HG02870 (cell line): ENCODE measurements at regions not wholly inside any gene's neighbourhood (a gene's known extent, or its start where the extent isn't known, plus 50 kb on each side); places are given as distances from the start of the nearest gene placed in this dataset.
"Not testable (repeated sequence)": the region's sequence is repeated elsewhere in the genome, so short reads cannot be mapped to it uniquely, and the experiment has no call there.

ENCODE experiments used
- ATAC-seq: cut with Tn5 transposase; IDR thresholded peaks from one replicate; pipeline ENCODE4 v1.9.1; 2021; ENCODE audit warnings: mild to moderate bottlenecking, moderate library complexity; ENCODE audit not compliant: unreplicated experiment

- ATAC-seq: no peak
Observed at GRCh38 chrX:40883021-40883619, 147.8 kb upstream of the MED14 start.

DNA sequence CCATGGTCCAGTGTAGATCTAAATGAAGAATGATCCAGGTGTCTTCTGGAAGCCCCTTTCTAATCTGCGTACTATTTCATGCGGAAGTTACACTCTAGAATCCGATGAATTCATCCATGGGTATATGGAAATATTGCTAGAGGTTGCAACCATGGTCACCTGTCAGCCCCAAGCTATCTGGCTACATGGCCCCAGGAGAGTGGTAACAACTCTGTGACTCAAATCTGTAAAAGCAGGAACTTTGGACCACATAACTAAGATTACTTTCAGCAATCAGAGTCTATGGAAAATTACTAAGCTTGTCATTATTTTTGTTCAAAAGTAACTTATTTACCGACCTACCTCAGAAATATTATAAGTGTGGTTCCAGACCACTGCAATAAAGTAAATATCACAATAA lies 150.6 kb upstream of the MED14 start:
- no peak for ATAC-seq

DNA sequence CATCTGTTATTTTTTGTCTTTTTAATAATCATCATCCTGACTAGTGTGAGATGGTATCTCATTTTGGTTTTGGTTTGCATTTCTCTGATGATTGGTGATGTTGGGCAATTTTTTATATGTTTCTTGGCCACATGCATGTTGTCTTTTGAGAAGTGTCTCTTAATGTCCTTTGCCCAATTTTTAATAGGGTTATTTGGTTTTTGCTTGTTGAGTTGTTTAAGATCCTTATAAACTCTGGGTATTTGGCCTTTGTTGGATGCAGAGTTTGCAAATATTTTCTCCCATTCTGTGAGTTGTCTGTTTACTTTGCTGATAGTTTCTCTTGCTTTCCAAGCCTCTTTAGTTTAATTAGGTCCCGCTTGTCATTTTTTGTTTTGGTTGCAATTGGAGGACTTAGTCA lies 152.1 kb upstream of the MED14 start:
- no peak for ATAC-seq

- no peak for ATAC-seq
Observed at GRCh38 chrX:40891798-40892197, 156.5 kb upstream of the MED14 start.

DNA sequence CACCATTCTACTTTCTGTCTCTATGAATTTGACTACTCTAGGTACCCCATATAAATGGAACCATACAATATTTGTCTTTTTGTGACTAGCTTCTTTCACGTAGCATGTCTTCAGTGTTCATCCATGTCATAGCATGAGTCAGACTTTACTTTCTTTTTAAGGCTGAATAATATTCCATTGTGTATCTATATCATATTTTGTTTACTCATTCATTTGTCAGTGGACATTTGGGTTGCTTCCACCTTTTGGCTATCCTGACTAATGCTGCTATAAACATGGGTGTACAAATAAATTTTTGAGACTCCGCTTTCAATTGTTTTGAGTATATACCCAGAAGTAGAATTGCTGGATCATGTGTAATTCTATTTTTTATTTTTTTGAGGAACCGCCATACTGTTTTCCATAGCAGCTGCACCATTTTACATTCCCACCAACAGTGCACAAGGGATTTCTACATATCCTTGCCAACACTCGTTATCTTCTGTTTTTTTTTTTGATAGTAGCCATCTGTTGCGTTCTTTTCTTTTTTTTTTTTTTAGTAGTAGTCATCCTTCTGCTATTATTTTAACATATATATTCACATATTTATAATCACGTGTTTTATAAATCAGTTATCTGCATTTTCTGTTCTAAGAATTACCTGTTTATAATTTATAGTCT lies 158.0 kb upstream of the MED14 start:
- ATAC-seq: no peak

DNA sequence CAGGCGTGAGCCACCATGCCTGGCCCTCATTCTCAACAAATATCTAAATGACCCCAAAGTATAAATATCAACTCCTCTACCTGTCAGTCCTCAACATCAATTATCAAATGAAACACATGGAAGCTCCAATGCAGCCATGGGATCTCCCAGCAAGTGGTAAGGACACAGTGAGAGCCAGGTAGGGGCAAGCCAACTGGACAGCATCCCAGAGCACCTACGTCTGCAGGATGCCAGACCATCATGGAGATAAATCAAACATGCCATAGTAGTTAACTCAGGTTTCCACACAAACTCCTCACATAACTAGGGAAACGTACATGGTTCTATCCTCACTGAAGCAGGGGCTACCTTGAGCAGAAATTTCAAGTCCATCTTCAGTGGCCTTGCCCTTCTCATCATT lies 159.9 kb upstream of the MED14 start:
- no peak for ATAC-seq

DNA sequence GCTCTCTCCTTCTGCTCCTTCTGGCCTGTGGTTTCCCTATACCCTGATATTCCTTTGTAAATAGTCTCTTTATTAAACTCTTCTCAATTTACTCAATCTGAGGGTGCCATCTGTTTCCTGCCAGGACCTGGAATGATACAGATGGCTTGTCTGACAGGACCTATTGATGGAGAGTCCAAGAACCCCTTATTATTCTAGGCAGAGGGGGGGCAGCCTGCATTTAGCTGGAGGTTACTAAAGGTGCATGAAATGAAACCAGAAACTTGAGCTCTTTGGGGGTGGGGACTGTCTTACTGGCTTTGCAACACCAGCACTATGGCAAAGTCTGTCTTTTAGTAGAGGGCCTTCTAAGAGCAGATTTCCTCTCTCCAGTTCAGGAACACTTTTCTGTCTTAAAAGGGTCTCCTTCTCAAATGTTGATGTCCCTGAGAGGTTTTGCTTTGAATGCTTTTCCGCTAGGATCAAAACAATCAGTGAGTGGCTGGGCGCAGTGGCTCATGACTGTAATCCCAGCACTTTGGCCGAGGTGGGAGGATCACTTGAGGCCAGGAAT lies 162.5 kb upstream of the MED14 start:
- ATAC-seq: no peak

- not testable (repeated sequence) for ATAC-seq
Observed at GRCh38 chrX:40904739-40905138, 169.4 kb upstream of the MED14 start.

DNA sequence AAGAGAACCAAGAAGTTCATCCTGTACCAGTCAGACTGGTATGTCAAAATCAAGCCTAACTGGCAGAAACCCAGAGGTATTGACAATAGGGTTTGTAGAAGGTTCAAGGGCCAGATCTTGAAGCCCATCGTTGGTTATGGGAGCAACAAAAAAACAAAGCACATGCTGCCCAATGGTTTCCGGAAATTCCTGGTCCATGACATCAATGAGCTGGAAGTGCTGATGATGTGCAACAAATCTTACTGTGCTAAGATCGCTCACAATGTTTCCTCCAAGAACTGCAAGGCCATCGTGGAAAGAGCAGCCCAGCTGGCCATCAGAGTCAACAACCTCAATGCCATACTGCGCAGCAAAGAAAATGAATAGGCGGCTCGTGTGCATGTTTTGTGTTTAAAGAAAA lies 172.7 kb upstream of the MED14 start:
- ATAC-seq: no peak

DNA sequence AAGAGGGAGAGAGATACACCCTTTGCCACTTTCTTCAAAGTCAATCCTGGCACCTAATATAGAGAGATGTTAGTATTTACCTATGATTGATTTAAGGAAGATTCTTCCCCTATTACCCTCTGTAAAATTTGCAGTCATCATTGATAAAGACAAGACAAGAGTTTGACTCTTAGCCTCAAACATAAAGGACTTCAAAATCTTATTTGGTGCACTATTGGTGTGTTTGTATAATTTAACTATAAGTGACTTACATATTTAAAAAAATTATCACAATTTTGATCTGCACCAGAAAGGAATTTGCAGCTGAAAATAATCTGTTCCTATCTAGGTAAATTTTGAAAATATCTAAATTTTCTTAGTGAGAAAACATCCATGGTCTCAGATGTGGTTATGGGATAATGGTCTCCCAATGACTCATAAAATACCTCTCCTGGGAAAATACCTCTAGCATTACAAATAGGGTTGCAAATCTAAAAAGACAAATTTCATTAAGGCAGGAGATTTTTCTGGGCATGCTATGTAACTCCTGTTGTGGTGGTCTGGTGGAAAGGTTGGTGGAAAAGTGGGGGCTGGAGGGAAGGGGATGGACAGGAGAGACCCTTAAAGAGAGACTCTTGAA lies 173.6 kb upstream of the MED14 start:
- ATAC-seq: no peak

DNA sequence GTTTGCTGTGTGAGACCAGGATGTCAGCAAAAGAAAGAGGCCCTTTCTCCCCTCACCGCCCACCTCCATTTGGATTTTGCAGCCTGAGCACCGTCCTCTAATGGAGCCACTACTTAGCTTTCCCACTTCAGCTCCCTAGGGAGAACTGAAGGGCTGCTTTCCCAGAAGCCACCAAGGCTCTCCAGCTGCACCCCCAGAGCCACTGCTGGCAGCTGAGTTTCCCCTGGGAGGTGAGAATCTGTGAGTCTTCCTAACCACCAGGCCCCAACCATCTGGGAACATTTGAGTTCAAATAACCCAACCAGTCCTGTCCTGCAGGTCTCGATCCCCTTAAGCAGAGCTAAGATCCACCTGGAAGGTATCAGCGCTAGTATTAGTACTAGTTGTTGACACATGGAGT lies 173.1 kb upstream of the USP9X start:
- no peak for ATAC-seq

DNA sequence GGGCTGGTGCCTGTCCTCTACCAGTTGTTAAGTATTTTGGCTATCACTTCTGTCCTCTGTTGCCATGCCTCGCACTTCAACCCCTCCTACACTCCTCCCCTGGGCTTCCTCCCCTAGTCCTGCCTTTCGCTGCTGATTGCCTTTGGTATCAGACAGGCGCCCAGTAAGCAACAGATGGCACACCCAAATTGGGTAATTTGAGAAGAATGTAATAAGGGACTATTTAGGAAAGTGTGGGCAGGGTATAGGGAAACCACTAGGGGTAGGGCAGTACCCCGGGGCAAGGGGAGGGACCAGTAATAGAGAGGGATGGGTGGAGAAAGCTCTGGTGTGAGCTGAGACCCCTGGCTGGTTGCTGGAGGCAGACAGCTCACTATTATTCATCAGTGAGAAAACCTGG lies 172.7 kb upstream of the USP9X start:
- ATAC-seq: no peak

GRCh38 chrX:40920351-40920750 lies 164.9 kb upstream of the USP9X start:
- ATAC-seq: no peak

DNA sequence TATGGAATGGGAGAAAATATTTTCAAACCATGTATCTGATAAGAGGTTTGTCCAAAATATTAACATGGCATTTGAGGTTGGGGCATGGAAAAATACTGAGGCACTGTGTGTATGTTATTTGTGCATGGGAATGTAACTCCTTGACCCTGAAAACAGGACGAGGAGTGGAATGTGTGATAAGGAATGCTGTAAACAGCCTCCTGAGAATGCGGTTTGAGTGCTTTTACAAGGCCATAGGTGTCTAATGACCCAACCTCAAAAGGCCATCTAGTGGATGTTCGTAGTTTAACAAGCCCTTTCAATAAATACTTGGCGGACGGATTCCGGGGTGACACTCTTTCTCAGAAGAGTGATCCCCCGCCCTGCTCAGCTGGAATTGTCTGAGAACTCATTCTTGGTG lies 162.9 kb upstream of the USP9X start:
- no peak for ATAC-seq

- not testable (repeated sequence) for ATAC-seq
Observed at GRCh38 chrX:40926739-40927427, 158.4 kb upstream of the USP9X start.

GRCh38 chrX:40928076-40928475 lies 157.2 kb upstream of the USP9X start:
- no peak for ATAC-seq

DNA sequence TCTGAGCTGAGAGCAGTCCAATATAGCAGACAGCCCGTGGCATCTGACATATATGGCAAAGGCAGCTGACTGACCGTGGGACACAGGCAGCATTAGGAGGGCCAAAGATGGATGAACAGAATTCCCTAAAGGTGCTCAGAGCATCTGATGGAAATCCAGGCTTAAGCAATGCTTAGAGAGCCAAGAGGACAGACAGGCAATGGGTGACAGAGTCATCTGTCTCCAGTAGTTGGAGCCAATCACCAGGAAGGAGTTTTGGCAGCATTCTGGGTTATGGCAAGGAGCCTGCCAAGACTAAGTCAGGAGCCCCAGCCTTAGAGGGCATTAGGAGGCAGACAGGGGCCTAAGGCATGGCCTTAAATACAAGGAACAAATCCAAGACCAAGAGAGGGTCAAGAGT lies 153.3 kb upstream of the USP9X start:
- ATAC-seq: no peak

GRCh38 chrX:40933132-40933705 lies 152.0 kb upstream of the USP9X start:
- no peak for ATAC-seq

GRCh38 chrX:40933706-40934425 lies 151.4 kb upstream of the USP9X start:
- ATAC-seq: no peak

DNA sequence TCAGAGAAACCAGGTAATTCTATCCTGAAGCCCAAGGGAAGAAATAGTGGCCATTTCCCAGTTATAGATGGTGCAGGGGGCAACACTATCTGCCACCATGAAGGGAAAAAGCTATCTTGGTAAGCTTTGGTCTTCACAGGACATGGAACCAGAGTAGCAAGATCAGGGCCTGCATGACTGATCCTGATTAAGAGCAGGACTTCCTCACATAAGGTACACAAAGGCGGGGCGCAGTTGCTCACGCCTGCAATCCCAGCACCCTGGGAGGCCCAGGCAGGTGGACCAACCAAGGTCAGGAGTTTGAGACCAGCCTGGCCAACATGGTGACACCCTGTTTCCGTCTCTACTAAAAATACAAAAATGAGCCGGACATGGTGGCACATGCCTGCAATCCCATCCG lies 148.4 kb upstream of the USP9X start:
- ATAC-seq: no peak

DNA sequence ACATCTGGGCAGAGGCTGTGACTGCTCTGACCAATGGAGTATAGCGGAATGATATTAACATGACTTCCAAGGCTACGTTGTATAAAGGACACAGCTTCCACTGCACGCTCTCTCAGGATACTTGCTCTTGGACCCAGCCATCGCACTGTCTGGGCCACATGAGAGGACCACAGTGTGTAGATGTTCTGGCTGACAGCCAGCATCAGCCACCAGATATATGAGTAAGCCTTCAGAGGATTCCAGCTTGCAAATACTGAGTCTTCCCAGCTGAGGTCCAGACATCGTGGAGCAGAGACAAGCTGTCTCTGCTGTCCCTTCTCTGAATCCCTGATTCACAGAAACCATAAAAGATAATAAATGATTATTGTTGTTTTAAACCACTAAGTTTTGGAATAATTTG lies 146.8 kb upstream of the USP9X start:
- ATAC-seq: no peak
